ENCODE measurements at regions not wholly inside any gene's neighbourhood (a gene's known extent, or its start where the extent isn't known, plus 50 kb on each side); places are given as distances from the start of the nearest gene placed in this dataset.

DNA sequence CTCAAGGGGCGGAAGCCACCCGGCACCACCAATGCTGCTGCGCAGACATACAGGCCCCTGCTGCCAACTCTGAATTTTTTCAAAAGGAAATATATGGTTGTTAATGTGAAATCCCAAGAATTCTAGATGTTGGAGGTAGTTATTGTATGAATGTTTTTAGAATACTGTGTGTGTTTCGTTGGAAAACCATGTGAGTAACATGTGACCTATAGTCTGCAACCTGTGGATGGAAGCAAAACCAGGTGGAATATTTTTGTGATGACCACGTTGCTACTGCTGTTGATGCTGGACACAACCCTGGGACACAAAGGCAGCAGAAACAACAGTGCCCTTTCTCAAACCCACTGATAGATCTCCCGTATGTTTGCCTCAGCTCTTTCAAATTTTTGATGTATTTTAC, 376.3 kb upstream of the SALL1 start:
- Histone ChIP-seq H3K27ac (no peak overlapping the region), H3K27me3 (ENCODE audit: insufficient read depth in 3 of 3, low read length in 2 of 3) (peaks cover 0 to 4% (median 0%) of the 10 kb centered on the region in 3 donors), H3K4me3 (no peak overlapping the region), H3K9me3 (no peaks in the 10 kb centered on the region), H3K4me1 (no peaks in the 10 kb centered on the region), H3K36me3 (ENCODE audit: insufficient read depth in 1 of 2, low read depth in 1 of 2) (no peaks in the 10 kb centered on the region)
- TF ChIP-seq, protein P1, sequence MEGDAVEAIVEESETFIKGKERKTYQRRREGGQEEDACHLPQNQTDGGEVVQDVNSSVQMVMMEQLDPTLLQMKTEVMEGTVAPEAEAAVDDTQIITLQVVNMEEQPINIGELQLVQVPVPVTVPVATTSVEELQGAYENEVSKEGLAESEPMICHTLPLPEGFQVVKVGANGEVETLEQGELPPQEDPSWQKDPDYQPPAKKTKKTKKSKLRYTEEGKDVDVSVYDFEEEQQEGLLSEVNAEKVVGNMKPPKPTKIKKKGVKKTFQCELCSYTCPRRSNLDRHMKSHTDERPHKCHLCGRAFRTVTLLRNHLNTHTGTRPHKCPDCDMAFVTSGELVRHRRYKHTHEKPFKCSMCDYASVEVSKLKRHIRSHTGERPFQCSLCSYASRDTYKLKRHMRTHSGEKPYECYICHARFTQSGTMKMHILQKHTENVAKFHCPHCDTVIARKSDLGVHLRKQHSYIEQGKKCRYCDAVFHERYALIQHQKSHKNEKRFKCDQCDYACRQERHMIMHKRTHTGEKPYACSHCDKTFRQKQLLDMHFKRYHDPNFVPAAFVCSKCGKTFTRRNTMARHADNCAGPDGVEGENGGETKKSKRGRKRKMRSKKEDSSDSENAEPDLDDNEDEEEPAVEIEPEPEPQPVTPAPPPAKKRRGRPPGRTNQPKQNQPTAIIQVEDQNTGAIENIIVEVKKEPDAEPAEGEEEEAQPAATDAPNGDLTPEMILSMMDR (IDR thresholded peaks at IDR 0.05), result no peak
- intact Hi-C loops (cut with DNase I), result no loop called here
- no peak for ATAC-seq
- 73 to 80% (median 78%) methylated on average over 6 of the region's 6 CpGs for WGBS, 3 donors
- no peak for DNase-seq

DNA sequence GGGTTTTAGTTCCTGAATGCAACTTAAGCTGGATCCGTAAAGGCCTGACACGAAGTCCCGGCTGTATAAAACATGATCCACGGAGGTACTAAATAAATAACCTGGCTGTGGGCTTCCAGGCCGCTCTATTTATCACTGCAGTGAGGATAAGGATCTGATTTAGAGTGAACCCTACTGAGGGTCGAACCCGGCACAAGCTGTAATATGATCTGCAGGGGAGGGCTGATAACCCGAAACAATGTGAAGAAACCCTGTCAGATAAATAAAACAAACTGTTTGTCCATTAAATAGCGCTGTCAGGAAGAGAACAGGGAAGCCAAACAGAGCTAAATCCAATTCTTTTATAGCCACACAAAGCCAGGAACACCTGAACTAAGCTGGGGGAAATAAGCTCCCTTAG, 375.6 kb upstream of the SALL1 start:
- Histone ChIP-seq H3K4me1 (no peaks in the 10 kb centered on the region), H3K36me3 (ENCODE audit: insufficient read depth in 1 of 2, low read depth in 1 of 2) (no peaks in the 10 kb centered on the region), H3K27me3 (ENCODE audit: insufficient read depth in 3 of 3, low read length in 2 of 3) (peaks cover 0 to 4% (median 0%) of the 10 kb centered on the region in 3 donors), H3K27ac (no peak overlapping the region), H3K4me3 (no peak overlapping the region), H3K9me3 (no peaks in the 10 kb centered on the region)
- no peak for DNase-seq
- no peak for ATAC-seq
- TF ChIP-seq, protein P1 (IDR thresholded peaks at IDR 0.05), result no peak
- intact Hi-C loops (cut with DNase I), result no loop called here
- 29 to 30% (median 29%) methylated on average over 9 of the region's 9 CpGs for WGBS, 3 donors

DNA sequence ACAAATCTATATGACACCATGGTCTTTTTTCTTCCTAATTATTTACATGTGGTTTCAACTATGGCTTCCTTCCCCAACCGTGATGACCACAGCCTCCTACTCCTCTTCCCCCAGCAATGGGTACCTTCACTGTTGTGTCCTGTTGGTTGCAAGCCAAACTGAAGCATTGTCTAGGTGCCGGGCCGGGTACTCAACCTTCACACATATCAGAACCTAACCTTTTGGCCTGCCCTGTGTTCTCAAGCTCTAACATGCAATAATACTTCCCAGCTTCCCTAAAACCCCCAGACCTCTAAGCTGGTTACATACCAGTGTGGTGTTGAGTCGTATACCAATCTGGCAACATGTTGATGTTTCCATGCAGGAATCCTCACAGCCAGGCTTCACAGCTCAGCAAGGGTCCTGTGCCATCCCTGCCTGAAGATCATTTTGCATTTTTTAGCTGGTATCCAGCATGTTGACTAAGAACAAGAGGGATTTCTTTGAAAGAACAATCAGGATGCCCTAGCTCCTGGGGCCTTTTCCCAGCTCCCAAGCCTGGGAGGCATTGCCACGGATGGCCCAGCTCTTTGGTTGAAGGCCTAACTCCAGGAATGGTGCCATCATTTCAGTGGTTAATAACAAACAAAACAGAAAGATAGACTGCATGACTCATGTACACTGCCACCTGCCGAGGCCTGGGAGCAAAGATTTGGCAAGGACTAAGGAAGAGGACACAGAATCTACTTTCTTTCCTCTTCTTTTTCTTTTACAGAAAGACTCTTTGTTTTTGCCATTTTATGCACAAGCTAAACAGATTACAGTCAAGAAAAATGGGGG, 373.7 kb upstream of the SALL1 start:
- no peaks in the 10 kb centered on the region for H3K4me1 ChIP-seq
- H3K36me3 ChIP-seq (ENCODE audit: insufficient read depth in 1 of 2, low read depth in 1 of 2), result no peaks in the 10 kb centered on the region
- H3K9me3 ChIP-seq, result no peaks in the 10 kb centered on the region
- intact Hi-C loops (cut with DNase I), result no loop called here
- no peak overlapping the region for H3K4me3 ChIP-seq
- no peak for DNase-seq
- ATAC-seq, result no peak
- H3K27ac ChIP-seq, result no peak overlapping the region
- WGBS, 3 donors, result 41 to 54% (median 44%) methylated on average over 6 of the region's 6 CpGs
- peaks cover 0 to 2% (median 0%) of the 10 kb centered on the region in 3 donors for H3K27me3 ChIP-seq (ENCODE audit: insufficient read depth in 3 of 3, low read length in 2 of 3)
- TF ChIP-seq, protein P1 (IDR thresholded peaks at IDR 0.05), result no peak

DNA sequence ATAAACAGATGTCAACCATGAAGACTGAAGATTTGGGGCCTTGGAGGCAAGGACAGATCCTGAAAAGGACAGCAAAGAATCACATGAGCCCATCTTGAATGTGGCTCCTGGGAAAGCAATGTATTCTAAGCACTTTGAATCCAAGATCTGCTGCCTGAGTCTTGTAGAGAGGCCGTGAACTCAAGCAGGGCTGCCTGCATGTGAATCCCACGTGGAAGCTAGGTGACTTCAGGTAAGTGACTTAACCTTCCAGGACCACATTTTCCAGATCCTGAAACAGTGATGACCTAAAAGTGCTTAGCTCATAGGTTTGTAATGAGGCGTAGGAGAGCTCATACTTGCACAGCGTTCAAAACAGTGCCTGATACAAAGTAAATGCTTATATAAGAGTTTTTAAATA, 373.0 kb upstream of the SALL1 start:
- 63 to 86% (median 70%) methylated on average over 4 of the region's 4 CpGs for WGBS, 3 donors
- H3K27ac ChIP-seq, result no peak overlapping the region
- DNase-seq (no peak), ATAC-seq (no peak)
- H3K4me1 ChIP-seq, result no peaks in the 10 kb centered on the region
- H3K9me3 ChIP-seq, result no peaks in the 10 kb centered on the region
- intact Hi-C loops (cut with DNase I), result no loop called here
- TF ChIP-seq, protein P1 (IDR thresholded peaks at IDR 0.05), result no peak
- no peaks in the 10 kb centered on the region for H3K36me3 ChIP-seq (ENCODE audit: insufficient read depth in 1 of 2, low read depth in 1 of 2)
- no peak overlapping the region for H3K4me3 ChIP-seq
- H3K27me3 ChIP-seq (ENCODE audit: insufficient read depth in 3 of 3, low read length in 2 of 3), result peaks cover 0 to 2% (median 0%) of the 10 kb centered on the region in 3 donors

DNA sequence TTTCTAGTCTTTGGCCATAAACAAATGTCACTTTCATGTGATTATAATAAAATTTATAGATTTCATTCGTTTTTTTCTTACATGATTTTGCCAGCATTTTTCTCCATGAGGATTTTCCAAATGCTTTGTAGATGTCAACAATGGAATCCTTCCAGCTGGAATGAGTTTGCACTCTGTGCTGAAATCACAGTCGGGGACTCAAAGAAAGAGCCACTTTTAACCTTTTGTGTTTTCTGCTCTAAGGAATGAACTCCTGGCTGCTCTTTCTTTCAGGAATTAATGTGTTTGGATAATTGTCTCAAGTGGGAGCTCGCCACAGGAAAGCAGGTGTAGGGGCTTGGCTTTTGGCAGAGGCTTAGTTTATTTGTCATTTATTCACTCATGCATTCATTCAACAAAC, 372.3 kb upstream of the SALL1 start:
- Histone ChIP-seq H3K27ac (no peak overlapping the region), H3K4me3 (no peak overlapping the region), H3K4me1 (no peaks in the 10 kb centered on the region), H3K27me3 (ENCODE audit: insufficient read depth in 3 of 3, low read length in 2 of 3) (peaks cover 0 to 2% (median 0%) of the 10 kb centered on the region in 3 donors), H3K36me3 (ENCODE audit: insufficient read depth in 1 of 2, low read depth in 1 of 2) (no peaks in the 10 kb centered on the region), H3K9me3 (no peaks in the 10 kb centered on the region)
- DNase-seq (no peak), ATAC-seq (no peak)
- WGBS, 3 donors, result 10 to 18% (median 13%) methylated on average over 3 of the region's 3 CpGs
- TF ChIP-seq, protein P1 (IDR thresholded peaks at IDR 0.05), result no peak
- intact Hi-C loops (cut with DNase I), result no loop called here

Data from psoas muscle (tissue), 7 donors.